ENCODE measurements at regions not wholly inside any gene's neighbourhood (a gene's known extent, or its start where the extent isn't known, plus 50 kb on each side); places are given as distances from the start of the nearest gene placed in this dataset.
"Not testable (repeated sequence)": the region's sequence is repeated elsewhere in the genome, so short reads cannot be mapped to it uniquely, and the experiment has no call there.

DNA sequence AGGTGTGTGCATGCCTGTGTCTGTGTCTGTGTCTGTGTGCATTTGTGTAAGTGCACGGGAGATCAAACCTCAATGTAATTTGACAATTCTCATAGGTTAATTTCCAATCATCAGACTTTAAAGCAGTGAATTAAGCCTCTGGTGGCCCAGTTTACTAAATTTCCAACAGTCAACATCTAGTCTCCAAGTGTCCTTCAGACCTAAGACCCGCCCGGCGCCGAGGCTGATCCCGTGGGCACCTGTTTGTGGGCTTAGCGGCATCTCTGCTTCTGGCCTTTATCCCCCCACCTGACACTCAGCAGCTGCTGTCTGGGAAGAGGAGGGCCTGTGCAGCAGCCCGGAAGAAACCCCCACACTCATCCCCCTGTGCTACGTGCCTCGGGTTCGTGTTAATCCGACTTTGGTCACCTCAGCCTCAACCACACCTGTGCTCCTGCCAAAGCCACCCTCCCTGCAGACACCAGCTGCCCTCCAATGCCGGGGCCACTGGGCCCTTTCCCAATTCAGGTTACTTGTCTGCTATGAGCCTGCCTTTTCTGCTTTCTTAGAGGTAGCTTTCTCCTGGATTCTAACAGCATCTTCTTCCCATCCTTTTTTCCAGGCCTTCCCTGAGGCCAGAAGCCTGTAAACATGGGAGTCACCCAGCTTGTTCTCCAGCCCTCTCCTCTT lies 154.7 kb downstream of the ATP6V0E2 start:
- TF ChIP-seq, protein P1, sequence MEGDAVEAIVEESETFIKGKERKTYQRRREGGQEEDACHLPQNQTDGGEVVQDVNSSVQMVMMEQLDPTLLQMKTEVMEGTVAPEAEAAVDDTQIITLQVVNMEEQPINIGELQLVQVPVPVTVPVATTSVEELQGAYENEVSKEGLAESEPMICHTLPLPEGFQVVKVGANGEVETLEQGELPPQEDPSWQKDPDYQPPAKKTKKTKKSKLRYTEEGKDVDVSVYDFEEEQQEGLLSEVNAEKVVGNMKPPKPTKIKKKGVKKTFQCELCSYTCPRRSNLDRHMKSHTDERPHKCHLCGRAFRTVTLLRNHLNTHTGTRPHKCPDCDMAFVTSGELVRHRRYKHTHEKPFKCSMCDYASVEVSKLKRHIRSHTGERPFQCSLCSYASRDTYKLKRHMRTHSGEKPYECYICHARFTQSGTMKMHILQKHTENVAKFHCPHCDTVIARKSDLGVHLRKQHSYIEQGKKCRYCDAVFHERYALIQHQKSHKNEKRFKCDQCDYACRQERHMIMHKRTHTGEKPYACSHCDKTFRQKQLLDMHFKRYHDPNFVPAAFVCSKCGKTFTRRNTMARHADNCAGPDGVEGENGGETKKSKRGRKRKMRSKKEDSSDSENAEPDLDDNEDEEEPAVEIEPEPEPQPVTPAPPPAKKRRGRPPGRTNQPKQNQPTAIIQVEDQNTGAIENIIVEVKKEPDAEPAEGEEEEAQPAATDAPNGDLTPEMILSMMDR (conservative IDR thresholded peaks at IDR 0.05) = not testable (repeated sequence)
- TF ChIP-seq ZFX (IDR thresholded peaks at IDR 0.05) = not testable (repeated sequence)
